ENCODE measurements at regions not wholly inside any gene's neighbourhood (a gene's known extent, or its start where the extent isn't known, plus 50 kb on each side); places are given as distances from the start of the nearest gene placed in this dataset.

GRCh38 chr9:35540315-35540714 lies 50.4 kb downstream of the RUSC2 start:
- DNase-seq (ENCODE audit: low spot score) (no peak), ATAC-seq (no peak)
- CTCF ChIA-PET = interaction anchor here (3.8 kb wide), 1 partner anchor 13 kb away, joined by 39 read pairs; no protein-coding TSS in a partner anchor
- Mint-ChIP-seq H3K27ac (no peak overlapping the region), H3K4me1 (peaks cover 26% of the 10 kb centered on the region), H3K4me3 (no peak overlapping the region), H3K36me3 (no peaks in the 10 kb centered on the region), H3K27me3 (ENCODE audit: low read depth) (no peaks in the 10 kb centered on the region), H3K9me3 (no peaks in the 10 kb centered on the region)
- POLR2A ChIA-PET = interaction anchor here (1.3 kb wide), 1 partner anchor 10 kb away, joined by 3 read pairs; no protein-coding TSS in a partner anchor
- TF ChIP-seq PRRX2 (CRISPR knock-in tag; IDR thresholded peaks at IDR 0.05) (no peak), SOX15 (CRISPR knock-in tag; IDR thresholded peaks at IDR 0.05) (no peak), IRF1 (CRISPR knock-in tag; IDR thresholded peaks at IDR 0.05) (no peak), ZNF121 (CRISPR knock-in tag; IDR thresholded peaks at IDR 0.05) (no peak), NR2C2 (CRISPR knock-in tag; IDR thresholded peaks at IDR 0.05) (no peak), IRF2 (CRISPR knock-in tag; IDR thresholded peaks at IDR 0.05; ENCODE audit: borderline replicate concordance, low read depth) (no peak), NR3C1 (CRISPR knock-in tag; conservative IDR thresholded peaks at IDR 0.05; ENCODE audit: low read depth) (no peak), RELA (CRISPR knock-in tag; IDR thresholded peaks at IDR 0.05; ENCODE audit: borderline replicate concordance) (no peak)

- ChIA-PET POLR2A (no interaction called here), CTCF (interaction anchor here (1.3 kb wide), 1 partner anchor 57 kb away, joined by 5 read pairs; the partner anchor contains the start of gene RUSC2)
- no peak overlapping the region for H3K27ac Mint-ChIP-seq
- ATAC-seq (no peak), DNase-seq (ENCODE audit: low spot score) (no peak)
- H3K4me3 Mint-ChIP-seq = no peak overlapping the region
- H3K9me3 Mint-ChIP-seq = no peaks in the 10 kb centered on the region
- H3K27me3 Mint-ChIP-seq (ENCODE audit: low read depth) = no peaks in the 10 kb centered on the region; the same call in 1 of the 2 replicates
- H3K4me1 Mint-ChIP-seq = no peaks in the 10 kb centered on the region
- TF ChIP-seq ZSCAN18 (CRISPR knock-in tag; IDR thresholded peaks at IDR 0.05) (no peak), ZNF138 (CRISPR knock-in tag; conservative IDR thresholded peaks at IDR 0.05) (no peak), ZNF232 (CRISPR knock-in tag; IDR thresholded peaks at IDR 0.05) (no peak), ZNF121 (CRISPR knock-in tag; IDR thresholded peaks at IDR 0.05) (no peak), SP1 (CRISPR knock-in tag; conservative IDR thresholded peaks at IDR 0.05) (no peak), SOX15 (CRISPR knock-in tag; IDR thresholded peaks at IDR 0.05) (no peak), FOXP1 (CRISPR knock-in tag; IDR thresholded peaks at IDR 0.05; ENCODE audit: borderline replicate concordance) (no peak), TCF7 (CRISPR knock-in tag; IDR thresholded peaks at IDR 0.05; ENCODE audit: low read depth) (no peak), GRHL2 (CRISPR knock-in tag; IDR thresholded peaks at IDR 0.05; ENCODE audit: insufficient replicate concordance, severe bottlenecking) (no peak), NR2C2 (CRISPR knock-in tag; IDR thresholded peaks at IDR 0.05) (no peak), USF1 (CRISPR knock-in tag; IDR thresholded peaks at IDR 0.05) (no peak), ERG (CRISPR knock-in tag; IDR thresholded peaks at IDR 0.05) (no peak), E2F4 (CRISPR knock-in tag; IDR thresholded peaks at IDR 0.05; ENCODE audit: borderline replicate concordance, low read depth) (no peak), ZMAT4 (CRISPR knock-in tag; IDR thresholded peaks at IDR 0.05) (no peak), ZNF263 (CRISPR knock-in tag; IDR thresholded peaks at IDR 0.05; ENCODE audit: low read depth) (no peak), AFF4 (CRISPR knock-in tag; IDR thresholded peaks at IDR 0.05; ENCODE audit: borderline replicate concordance) (no peak), USF2 (CRISPR knock-in tag; IDR thresholded peaks at IDR 0.05) (no peak), ZNF396 (CRISPR knock-in tag; IDR thresholded peaks at IDR 0.05; ENCODE audit: borderline replicate concordance) (no peak), PRRX2 (CRISPR knock-in tag; IDR thresholded peaks at IDR 0.05) (no peak)
- H3K36me3 Mint-ChIP-seq = 0 out of 2 replicates have a peak, but pooled peaks cover 2% of the 10 kb centered on the region
These were observed 56.9 kb downstream of the RUSC2 start for GRCh38 chr9:35546853-35547252.

All from WTC11 (cell line).